ENCODE measurements at regions not wholly inside any gene's neighbourhood (a gene's known extent, or its start where the extent isn't known, plus 50 kb on each side); places are given as distances from the start of the nearest gene placed in this dataset.
"Not testable (repeated sequence)": the region's sequence is repeated elsewhere in the genome, so short reads cannot be mapped to it uniquely, and the experiment has no call there.

DNA sequence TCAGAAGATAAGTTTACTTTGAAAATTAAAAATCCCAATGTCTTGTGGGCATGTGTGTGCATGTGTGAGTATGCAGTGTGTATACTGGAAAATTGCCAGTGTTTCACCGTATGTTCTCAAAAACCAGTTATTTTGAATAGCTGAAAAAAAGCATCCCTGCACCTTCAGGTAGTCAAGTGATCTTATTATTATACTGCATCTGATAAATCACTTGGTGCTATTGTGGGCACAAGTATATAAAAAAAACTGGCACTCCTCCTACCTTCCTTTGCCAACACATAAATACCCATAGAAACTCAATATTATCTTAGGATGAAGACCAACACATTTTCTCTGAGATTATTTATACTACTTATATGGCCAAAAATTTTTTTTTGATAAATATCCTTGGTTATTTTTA, 91.5 kb upstream of the MAP9 start:
- TF ChIP-seq CTCF (IDR thresholded peaks at IDR 0.05; ENCODE audit: unreplicated experiment in 3 of 3): no peak
- Mint-ChIP-seq H3K27me3 (ENCODE audit: low read depth) (no peaks in the 10 kb centered on the region), H3K27ac (no peak overlapping the region), H3K4me3 (no peak overlapping the region), H3K36me3 (ENCODE audit: low read depth) (no peaks in the 10 kb centered on the region), H3K4me1 (no peaks in the 10 kb centered on the region), H3K9me3 (no peaks in the 10 kb centered on the region)

DNA sequence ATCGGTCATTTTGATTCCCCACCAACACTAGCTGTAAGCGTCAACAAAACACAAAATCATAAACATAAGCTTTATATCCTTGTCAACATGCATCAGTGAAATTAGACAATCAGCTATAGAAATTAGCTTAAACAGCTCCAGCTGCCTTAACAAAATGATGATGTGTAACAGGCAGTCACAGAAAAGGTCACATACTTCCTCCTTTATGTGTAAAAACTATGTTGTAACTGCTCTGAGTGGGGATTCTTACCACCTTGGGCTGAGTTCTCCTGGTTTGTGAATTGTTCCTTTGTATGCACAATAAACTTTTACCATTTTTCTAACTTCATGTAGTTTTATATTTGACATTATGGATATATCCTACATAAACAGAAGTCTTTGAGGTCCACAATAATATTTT, 73.9 kb upstream of the MAP9 start:
- Mint-ChIP-seq H3K27ac (no peak overlapping the region), H3K27me3 (ENCODE audit: low read depth) (no peaks in the 10 kb centered on the region), H3K9me3 (no peaks in the 10 kb centered on the region), H3K4me3 (no peak overlapping the region), H3K36me3 (ENCODE audit: low read depth) (no peaks in the 10 kb centered on the region), H3K4me1 (no peaks in the 10 kb centered on the region)
- TF ChIP-seq CTCF (IDR thresholded peaks at IDR 0.05; ENCODE audit: unreplicated experiment in 3 of 3): no peak

DNA sequence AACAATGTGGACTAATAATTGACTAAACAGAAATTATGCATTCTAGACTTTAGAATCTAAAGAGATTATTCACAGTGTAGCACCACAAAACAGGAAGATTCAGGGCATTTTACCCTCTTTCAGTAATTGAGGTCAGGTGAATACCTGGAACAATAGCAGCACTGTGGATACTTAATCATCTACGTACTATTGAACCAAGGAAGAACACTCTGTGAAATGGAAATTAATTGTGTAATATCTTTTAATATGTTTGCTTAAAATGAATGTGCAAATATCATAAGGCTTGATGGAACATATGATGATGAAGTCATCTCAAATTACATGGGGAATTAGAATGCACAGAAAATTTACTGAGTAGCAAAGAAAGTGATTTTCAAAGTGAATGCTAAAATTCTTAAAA, 68.5 kb upstream of the MAP9 start:
- peaks cover 12% of the 10 kb centered on the region for H3K4me1 Mint-ChIP-seq
- no peak overlapping the region for H3K27ac Mint-ChIP-seq
- no peak for TF ChIP-seq CTCF (IDR thresholded peaks at IDR 0.05; ENCODE audit: unreplicated experiment in 3 of 3)
- no peak overlapping the region for H3K4me3 Mint-ChIP-seq
- no peaks in the 10 kb centered on the region for H3K36me3 Mint-ChIP-seq (ENCODE audit: low read depth)
- no peaks in the 10 kb centered on the region for H3K27me3 Mint-ChIP-seq (ENCODE audit: low read depth)
- H3K9me3 Mint-ChIP-seq: no peaks in the 10 kb centered on the region

DNA sequence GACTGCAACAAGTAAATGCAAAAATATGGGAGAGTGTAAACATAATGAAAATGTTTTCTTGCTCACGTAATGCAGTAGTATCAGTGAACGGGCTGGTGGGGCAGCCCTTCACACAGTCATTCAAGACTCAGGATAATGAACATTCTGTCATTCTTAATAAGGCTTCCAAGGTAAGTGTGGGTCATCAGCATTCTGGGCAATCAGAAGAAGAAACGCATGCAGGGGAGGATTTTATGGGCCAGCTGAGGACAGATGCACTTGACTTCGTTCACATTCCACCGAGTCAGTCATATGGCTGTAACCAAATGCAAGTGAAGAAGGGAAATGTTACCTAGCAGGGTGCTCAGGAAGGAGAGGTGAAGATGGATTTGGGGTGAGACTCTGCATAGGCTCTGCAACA, 68.0 kb upstream of the MAP9 start:
- Mint-ChIP-seq H3K27ac (peak overlapping the region in 2 of 3 experiments; percentile 13 to 20), H3K27me3 (ENCODE audit: low read depth) (no peaks in the 10 kb centered on the region), H3K4me1 (peaks cover 12% of the 10 kb centered on the region), H3K4me3 (no peak overlapping the region), H3K9me3 (no peaks in the 10 kb centered on the region), H3K36me3 (ENCODE audit: low read depth) (no peaks in the 10 kb centered on the region)
- no peak for TF ChIP-seq CTCF (IDR thresholded peaks at IDR 0.05; ENCODE audit: unreplicated experiment in 3 of 3)

- H3K9me3 Mint-ChIP-seq: no peaks in the 10 kb centered on the region
- no peaks in the 10 kb centered on the region for H3K36me3 Mint-ChIP-seq (ENCODE audit: low read depth)
- peak overlapping the region in 2 of 3 experiments; percentile 19 to 23 for H3K4me3 Mint-ChIP-seq
- peak overlapping the region; percentile 80 to 94 (median 90) for H3K27ac Mint-ChIP-seq
- no peaks in the 10 kb centered on the region for H3K27me3 Mint-ChIP-seq (ENCODE audit: low read depth)
- H3K4me1 Mint-ChIP-seq: peaks cover 12% of the 10 kb centered on the region
- peak; percentile 97 for TF ChIP-seq CTCF (IDR thresholded peaks at IDR 0.05; ENCODE audit: unreplicated experiment in 3 of 3)
Observed at GRCh38 chr4:155442267-155443105, 65.7 kb upstream of the MAP9 start.

DNA sequence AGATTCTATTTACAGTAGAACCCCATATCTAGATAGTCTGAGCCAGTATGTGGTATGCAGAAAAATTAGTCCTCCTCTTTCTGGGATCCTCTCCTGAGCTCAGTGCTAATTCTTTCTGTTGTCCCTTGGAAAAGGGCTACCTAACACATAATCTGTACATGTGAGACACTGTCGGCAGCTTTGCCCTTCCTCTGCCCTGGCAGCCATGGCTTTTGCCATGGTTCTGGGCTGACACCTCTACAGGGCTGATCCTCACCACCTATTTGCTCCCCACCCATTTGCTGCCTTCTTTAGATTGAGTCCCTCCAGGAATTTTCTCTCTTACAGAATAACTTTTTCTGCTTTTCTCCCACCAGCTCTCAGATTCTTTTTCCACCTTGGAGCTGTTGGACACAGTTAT, 64.7 kb upstream of the MAP9 start:
- H3K9me3 Mint-ChIP-seq: no peaks in the 10 kb centered on the region
- H3K4me3 Mint-ChIP-seq: no peak overlapping the region
- H3K27ac Mint-ChIP-seq: peak overlapping the region in 2 of 3 experiments; percentile 75 to 80
- no peak for TF ChIP-seq CTCF (IDR thresholded peaks at IDR 0.05; ENCODE audit: unreplicated experiment in 3 of 3)
- H3K4me1 Mint-ChIP-seq: peaks cover 12% of the 10 kb centered on the region
- H3K36me3 Mint-ChIP-seq (ENCODE audit: low read depth): no peaks in the 10 kb centered on the region
- H3K27me3 Mint-ChIP-seq (ENCODE audit: low read depth): no peaks in the 10 kb centered on the region

DNA sequence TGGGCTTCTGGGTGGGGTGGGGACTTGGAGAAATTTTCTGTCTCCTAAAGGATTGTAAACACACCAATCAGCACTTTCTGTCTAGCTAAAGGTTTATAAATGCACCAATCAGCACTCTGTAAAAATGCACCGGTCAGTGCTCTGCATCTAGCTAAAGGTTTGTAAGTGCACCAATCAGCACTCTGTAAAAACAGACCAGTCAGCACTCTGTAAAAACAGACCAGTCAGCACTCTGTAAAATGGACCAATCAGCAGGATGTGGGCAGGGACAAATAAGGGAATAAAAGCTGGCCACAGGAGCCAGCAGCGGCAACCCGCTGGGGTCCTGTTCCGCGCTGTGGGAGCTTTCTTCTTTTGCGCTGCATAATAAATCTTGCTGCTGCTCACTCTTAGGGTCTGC, 63.0 kb upstream of the MAP9 start:
- H3K36me3 Mint-ChIP-seq (ENCODE audit: low read depth); H3K9me3 Mint-ChIP-seq; H3K4me3 Mint-ChIP-seq; H3K27me3 Mint-ChIP-seq (ENCODE audit: low read depth); H3K27ac Mint-ChIP-seq: not testable (repeated sequence)
- peaks cover 10% of the 10 kb centered on the region for H3K4me1 Mint-ChIP-seq
